HG02571 (cell line): ENCODE measurements at regions not wholly inside any gene's neighbourhood (a gene's known extent, or its start where the extent isn't known, plus 50 kb on each side); places are given as distances from the start of the nearest gene placed in this dataset.

Experiments
- ATAC-seq: cut with Tn5 transposase; IDR thresholded peaks from one replicate; pipeline ENCODE4 v1.9.1; 2021; ENCODE audit warnings: mild to moderate bottlenecking, moderate library complexity; ENCODE audit not compliant: unreplicated experiment

DNA sequence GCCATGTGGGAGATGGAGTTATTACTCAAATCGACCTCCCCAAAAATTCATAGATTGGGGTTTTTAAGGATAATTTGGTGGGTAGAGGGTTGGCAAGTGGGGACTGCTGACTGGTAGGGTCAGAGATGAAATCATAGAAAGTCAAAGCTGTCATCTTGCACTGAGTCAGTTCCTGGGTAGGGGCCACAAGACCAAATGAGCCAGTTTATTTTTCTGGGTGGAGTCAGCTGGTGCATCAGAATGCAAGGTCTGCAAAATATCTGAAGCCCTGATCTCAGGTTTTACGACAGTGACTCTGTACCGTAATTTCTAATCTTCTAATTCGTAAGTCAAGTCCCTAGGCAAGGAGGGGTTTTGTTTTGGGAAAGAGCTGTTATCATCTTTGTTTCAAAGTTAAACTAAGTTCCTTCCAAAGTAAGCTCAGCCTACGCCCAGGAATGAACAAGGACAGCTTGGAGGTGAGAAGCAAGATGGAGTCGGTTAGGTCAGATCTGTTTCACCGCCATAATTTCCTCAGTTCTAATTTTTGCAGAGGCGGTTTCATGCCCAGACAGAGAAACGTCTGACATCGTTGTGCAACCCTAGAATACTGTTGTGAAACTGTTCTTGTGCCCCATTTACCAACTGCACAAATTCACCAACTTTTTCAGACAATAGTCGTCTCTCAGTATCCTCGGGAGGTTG lies 104.5 kb upstream of the SFSWAP start:
- no peak for ATAC-seq

DNA sequence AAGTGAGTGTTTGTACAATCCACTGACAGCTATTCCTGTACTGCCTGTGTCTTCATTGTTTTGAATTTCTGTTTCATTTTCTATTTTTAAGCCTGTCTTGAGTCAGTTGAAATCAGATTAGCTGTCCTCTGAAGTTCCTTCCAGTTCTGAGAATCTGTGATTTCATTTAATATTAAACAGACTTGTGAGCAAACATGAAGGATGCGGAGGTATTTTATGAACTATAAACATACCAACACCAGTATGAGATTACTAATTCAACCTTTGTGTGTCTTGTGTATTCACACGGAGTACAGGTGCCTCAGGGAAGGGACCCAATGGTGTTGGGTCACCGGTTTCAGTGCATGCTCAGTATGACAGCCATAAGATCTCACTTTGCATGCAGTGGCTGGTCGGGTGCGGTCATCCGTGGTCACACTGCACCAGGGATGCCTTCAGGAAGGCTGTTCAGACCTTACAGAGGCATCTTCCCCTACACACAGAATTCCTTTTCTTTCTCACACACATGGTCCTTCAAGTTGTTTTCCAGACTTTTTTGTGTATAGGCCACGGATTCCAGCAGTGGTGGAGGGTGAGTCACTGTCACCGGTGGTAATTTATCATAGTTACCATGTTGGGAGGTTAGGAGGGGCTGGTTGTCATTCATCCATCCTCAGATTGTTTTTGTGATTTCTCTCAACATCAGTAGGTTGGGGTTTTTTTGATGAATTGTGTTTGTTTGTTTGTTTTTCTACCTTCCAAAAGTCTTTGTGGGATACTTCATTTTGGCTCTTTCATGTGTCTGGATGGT lies 103.0 kb upstream of the SFSWAP start:
- ATAC-seq = peak; percentile 78

DNA sequence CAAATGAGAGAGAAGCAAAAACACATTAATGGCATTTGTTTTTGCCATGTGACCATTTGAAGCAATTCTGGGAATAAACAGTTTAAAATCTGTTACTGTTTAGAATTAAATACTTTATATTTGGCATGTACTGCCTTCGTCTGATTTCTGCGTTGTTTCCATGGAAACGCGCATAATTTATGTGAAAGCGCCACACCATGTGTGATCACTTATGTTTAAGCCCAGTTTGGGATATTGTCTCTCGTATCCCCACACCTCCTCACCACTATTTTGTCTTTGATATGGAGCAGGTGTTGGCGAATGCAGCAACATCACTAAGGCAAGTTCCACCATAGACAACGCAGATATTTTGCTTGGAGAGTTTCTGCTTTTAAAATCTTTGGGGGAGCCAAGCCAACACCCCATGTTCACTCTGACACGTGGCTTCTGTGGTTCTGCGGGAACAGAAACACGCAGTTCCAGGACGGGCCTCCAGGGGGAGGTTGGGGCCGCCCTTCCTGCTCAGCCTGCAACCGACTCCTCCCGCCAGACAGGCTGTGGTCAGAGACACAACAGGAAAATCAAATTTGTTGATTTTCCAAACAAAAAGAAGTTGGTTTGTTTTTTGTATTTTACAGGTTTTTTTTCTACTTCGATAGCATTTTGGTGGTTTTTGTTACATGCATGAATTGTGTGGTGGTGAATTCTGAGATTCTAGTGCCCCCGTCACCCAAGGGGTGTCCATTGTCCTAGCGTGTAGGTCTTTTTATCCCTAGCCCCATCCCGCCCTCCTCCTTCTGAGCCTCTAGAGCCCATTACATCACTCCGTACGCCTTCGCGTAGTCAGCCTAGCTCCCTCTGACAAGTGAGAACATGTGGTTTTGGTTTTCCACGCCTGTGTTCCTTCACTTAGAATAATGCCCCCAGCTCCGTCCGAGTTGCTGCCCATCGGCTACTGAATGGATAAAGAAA lies 101.9 kb upstream of the SFSWAP start:
- ATAC-seq = no peak

GRCh38 chr12:131609762-131610161 lies 101.1 kb upstream of the SFSWAP start:
- no peak for ATAC-seq

- no peak for ATAC-seq
Observed at GRCh38 chr12:131610181-131610580, 100.7 kb upstream of the SFSWAP start.

GRCh38 chr12:131610891-131611290 lies 100.0 kb upstream of the SFSWAP start:
- no peak for ATAC-seq

DNA sequence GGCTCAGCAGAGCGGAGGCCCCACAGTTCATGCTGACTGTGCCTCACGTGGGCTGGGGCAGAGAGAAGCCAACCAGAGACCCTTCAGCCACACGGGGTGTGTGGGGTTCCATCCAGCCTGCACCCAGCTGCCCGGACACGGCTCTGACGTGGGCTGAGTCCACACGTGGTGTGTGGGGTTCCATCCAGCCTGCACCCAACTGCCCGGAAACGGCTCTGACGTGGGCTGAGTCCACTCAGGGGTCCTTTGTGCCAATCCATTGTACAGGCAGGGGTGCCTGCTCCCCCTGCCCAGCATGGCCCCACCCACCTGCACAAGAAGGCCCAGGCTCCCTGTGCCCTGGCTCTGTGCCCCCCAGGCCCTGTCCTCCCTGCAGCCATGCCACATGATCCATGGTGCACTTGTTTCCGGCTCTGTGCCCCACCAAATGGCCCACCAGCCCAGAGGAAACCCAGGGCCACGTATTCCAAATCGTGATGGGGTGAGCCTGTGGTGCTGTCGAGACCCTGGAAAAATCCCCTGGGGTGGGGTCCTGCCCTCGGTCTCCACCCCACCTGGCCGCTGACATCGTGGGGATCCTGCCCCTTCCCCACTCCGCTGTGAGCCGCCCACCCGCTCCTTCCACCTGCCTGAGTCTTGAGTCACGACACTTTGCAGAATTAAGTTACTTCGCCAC lies 99.3 kb upstream of the SFSWAP start:
- ATAC-seq = no peak

DNA sequence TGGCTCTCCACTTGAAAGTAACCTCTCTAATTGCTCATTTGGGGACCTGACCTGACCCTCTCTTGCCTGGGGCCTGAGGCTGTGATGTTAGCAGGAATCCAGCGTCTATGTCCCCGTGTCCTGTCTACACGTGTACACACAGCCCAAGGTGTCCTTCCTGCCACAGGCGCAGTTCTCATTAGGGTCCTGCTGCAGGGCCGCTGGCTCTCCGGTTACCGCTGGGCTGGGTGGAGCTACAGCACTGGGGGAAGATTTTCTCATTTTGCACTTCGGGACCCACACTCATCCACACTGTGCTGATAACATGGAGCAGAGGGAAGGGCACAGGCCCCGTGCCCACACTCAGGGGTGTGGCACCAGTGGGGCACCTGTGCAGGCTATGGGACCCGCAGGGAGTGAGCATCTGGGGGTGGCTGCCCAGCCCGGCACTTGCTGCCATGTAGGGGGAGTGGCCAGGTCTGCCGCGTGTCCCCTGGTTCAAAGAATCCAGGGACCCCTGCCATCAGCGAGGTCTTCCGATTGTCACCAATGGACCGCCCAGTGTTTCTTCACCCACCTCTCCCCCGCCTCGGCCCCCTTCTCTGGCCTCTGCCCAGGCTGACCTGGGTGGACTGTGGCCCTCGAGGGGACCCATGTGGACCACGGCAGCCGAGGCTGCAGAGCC lies 98.7 kb upstream of the SFSWAP start:
- ATAC-seq = no peak

DNA sequence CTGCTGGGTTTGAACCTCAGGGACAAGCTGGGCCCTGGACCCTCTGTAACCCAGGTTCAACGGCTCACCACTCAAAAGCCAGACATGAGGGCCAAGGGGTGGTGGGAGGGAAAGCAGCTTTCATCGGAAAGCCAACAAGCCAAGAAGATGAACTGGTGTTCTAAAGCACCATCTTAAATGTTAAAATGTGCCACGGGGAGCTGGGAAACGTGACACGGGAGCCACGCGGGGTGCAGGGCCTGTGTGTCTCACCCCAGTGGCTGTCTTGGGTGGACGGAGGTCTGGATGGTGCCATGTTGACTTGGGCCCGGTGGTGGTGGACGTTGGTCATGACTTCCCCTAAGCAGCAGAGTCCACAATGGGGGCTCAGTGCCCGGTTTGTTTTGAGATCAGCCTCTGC lies 97.7 kb upstream of the SFSWAP start:
- no peak for ATAC-seq

DNA sequence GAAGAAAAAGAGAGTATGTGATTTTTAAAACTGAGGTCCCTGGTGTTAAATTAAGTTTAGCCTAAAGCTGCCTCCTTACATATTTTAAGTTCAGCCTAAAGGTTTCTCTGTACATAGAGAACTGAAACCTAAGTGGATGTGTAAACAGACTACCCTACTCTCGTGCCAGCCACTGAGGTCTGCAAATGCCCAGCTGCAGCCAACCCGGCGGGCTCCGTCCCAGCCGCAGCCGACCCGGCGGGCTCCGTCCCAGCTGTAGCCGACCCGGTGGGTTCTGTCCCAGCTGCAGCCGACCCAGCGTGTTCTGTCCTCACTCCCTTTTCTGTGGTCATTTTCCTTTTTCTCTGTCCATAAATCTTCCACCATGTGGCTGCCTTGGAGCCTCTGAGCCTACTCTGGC lies 97.2 kb upstream of the SFSWAP start:
- ATAC-seq = no peak

DNA sequence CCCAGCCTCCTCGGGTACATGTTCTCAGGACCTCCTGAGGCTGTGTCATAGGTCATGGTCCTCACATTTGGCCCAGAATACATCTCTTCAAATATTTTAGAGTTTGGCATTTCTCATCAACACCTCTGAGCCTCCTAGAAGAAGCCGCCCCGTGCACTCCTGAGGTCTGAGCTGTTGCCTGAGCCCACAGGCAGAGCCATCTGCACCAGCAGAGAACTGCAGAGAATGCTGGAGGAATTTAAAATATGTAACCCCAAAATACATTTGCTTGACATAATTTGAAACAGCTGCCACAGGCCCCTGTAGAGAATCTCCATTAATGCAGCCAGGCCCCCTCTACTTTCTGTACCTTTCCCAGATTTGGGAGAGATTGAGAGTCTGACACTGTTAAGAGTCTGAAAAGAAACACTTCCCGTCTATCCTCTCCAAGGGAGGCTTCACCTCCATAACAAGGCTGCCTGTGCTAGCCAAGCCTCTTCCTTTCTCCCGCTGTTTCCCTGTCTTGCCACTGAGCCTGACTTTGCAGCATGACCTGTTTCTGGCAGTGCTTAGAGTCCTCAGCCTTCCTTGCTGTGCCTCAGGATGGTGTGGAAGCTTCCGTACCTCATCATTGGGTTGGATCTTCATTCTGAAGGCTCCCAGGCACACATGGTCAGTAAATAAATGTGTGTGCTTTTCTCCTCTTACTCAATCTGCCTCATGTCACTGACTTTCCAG lies 95.4 kb upstream of the SFSWAP start:
- ATAC-seq = no peak

- ATAC-seq = no peak
Observed at GRCh38 chr12:131616043-131616700, 94.7 kb upstream of the SFSWAP start.

DNA sequence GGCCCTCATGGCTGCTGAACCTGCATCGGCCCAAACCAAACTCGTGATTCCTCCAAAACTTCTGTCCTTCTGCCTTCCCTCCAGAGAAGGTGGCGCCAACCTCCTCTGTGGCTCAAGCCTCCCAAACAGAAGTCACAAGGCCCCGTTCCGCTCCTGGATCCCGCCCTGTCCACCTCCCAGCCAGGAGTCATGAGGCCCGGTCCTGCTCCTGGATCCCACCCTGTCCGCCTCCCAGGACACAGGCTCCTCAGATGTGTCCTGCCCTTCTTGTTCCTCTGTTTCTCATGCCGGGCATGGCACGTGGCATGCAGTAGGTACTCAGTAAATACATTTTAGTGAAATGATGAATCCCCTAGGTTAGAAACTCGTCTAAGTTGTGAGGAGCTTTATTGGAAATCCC lies 94.2 kb upstream of the SFSWAP start:
- no peak for ATAC-seq

DNA sequence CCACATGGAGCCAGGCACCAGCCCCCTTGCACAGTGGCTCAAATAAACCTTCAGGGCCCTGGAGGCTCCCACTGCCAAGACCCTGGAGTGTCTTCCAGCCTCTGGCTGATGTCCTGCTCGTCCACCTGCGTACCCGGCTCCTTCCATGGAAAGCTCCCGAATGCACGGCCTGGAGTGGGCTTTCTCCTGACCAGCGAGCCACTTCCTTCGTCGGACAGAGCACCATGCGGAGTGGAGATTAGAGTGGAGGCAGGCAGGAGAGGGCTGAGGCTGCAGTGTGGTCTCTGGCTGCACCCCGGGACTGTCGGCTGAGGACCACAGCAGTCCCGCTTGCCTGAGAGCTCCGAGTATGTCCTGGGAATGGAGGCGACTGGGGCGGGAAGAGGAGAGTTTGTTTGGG lies 93.7 kb upstream of the SFSWAP start:
- no peak for ATAC-seq

DNA sequence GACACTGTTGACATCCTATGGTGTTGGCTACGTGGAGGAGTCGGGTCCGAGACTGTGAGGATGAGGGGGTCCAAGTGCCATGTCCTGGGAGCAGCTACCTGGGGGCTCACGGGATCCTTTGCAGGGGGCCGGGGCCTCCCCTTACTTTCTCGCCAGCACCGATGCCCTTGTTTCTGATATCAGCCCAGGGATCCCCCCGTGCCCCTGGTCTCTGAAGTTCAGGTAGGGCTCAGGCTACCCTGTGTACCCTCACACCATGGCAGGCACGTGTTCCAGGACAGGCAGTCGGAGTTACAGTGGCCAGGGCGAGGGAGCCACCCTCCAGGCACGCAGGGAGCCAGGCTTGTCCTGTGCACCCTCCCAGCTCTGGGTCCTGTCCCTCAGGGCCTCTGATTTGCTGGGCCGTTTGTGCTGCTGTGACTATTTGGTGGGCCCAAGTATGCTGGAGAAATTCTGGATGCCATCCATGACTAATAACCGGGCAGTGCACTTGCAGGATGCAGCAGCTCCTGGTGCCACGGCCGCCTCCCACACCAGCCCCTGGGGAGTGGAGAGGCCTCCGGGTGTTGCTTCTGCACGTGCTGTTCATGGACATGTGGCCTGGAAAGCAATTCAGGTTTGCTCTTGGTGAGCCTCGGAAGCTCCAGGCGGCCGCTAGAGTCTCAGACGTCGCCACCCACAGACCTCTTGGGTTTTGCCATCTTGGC lies 93.1 kb upstream of the SFSWAP start:
- ATAC-seq = no peak

- ATAC-seq = no peak
Observed at GRCh38 chr12:131618303-131618658, 92.6 kb upstream of the SFSWAP start.

DNA sequence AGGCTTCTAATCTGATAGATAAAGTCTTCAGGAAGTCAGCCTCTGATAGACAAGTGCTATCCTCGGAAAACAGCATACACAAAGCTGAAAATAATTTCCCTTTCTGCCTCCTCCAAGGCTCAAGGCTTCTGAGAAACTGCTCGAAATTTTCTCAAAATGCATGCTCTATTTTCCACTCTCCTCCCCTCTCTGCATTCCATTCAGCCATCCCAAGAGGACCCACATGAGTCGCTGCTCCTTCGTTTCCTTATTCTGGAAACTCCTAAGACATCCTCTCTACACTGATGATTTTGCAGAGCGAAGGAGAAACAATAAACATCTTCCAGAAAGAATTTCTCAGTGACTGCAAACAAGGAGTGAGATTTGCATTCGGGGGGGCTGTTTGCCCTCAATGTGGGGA lies 92.2 kb upstream of the SFSWAP start:
- no peak for ATAC-seq

GRCh38 chr12:131619106-131619642 lies 91.7 kb upstream of the SFSWAP start:
- ATAC-seq = no peak
